T-helper 2 cell treated with Interferon-gamma antibody and Interleukin-4, amounts not matched to agents 100 ng/mL and 5 ng/mL, for 36 hours (primary cell): ENCODE measurements at regions not wholly inside any gene's neighbourhood (a gene's known extent, or its start where the extent isn't known, plus 50 kb on each side); places are given as distances from the start of the nearest gene placed in this dataset.
"Not testable (repeated sequence)": the region's sequence is repeated elsewhere in the genome, so short reads cannot be mapped to it uniquely, and the experiment has no call there.

Source experiments
- intact Hi-C: fragments of 100-400 bp; cut with micrococcal nuclease; formaldehyde crosslinking; loops from one replicate; pipeline ENCODE4 v1.15.1; 2023

- intact Hi-C loops = no loop called here
These were observed 367.3 kb upstream of the PAPPA start for GRCh38 chr9:115786321-115786720.

DNA sequence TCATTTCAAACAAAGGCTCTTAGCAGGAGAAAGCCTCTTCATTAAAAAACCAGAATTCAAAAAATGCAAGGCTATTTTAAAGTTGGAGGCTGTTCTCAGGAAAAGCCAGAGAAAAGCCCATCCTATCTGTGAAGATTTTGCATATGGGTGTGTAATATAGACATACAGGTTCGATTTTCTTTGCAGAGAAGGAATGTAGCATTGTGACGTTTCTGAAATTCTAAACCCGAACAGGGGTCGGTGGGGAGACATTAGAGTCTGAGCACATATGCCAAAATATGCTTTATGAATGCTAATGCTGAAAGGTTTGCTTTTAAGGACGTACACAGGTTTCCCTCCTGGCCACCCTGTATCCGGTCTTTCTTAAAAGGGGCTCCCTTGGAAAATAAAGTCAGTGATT, 363.1 kb upstream of the PAPPA start:
- intact Hi-C loops = no loop called here

DNA sequence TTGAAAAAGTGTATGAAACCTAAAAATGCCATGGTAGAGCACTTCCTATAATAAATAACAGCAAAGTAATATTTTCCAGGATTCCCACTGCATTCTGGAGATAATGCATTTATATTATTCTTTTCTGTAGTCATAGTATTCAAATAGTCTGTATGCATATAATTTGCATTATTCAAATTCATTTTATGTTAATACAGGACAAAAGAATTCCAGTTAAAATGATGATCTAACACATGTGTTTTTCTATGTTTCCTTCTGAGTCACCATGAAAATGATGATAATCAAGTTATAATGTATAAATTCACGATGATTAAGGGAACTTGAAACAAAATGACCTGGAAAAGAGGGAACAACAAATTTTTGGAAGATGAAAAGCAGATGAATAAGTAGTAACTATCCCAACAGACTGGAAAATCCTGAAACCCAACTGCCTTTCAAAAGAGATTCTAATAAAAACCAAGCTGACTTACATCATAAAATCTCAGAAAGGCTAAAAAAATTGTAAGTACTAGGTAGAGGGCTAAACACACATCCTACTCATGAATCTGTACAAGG, 358.6 kb upstream of the PAPPA start:
- intact Hi-C loops = no loop called here

- intact Hi-C loops = no loop called here
These were observed 353.9 kb upstream of the PAPPA start for GRCh38 chr9:115799734-115800133.

GRCh38 chr9:115804206-115804605, 349.4 kb upstream of the PAPPA start:
- intact Hi-C loops = no loop called here

- intact Hi-C loops = no loop called here
These were observed 345.5 kb upstream of the PAPPA start for GRCh38 chr9:115808108-115808507.

DNA sequence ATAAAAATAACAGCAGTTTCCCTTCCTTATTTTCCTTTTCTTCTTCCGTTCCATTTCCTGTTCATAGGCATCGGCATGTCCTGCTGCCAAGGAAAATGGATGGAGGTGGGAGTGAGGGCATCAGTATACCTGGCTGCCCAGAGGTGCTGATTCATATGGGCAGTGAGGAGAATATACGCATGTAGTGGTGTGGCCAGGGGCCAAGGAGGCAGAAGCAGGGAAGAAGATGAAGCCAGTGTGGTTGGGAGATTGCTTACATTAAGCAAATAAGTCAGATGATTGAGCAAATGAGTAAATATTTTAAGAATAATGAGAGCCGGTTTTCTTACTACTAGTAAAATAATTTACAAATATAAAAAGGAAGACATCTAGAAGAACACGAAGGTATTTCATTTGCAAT, 344.9 kb upstream of the PAPPA start:
- intact Hi-C loops = no loop called here

GRCh38 chr9:115810166-115810565, 343.4 kb upstream of the PAPPA start:
- intact Hi-C loops = no loop called here

- intact Hi-C loops = no loop called here
These were observed 339.5 kb upstream of the PAPPA start for GRCh38 chr9:115814081-115814480.

GRCh38 chr9:115815786-115816185, 337.8 kb upstream of the PAPPA start:
- intact Hi-C loops = no loop called here

DNA sequence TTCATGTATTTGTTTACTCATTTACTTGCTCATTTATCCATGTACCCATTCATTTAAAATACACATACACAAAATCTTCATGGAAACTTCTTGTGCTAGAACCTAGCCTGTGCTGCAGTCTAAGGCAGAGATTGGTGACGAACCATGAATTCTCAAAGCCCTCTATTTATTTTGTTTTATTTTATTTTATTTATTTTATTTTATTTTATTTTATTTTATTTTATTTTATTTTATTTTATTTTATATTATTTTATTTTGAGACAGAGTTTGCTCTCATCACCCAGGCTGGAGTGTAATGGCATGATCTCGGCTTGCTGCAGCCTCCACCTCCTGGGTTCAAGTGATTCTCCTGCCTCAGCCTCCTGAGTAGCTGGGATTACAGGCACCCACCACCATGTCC, 334.9 kb upstream of the PAPPA start:
- intact Hi-C loops = not testable (repeated sequence)

GRCh38 chr9:115832031-115832430, 321.6 kb upstream of the PAPPA start:
- intact Hi-C loops = no loop called here

DNA sequence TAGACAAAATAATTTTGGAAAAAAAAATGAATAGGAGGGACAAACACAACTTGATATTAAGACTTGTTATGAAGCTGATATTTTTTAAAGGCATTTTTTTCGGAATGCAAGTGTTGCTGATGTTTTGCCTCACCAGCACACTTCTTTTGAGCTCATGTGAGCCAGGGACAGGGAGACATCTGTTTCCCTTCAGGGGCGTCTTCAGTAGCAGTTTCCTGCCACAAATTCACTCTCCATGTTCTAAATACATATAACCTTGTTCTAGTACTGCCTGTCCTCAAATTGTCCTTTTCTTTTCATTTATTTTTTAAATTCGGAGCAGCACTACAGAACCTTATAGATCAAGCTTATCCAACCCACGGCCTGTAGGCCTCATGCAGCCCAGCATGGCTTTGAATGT, 316.0 kb upstream of the PAPPA start:
- intact Hi-C loops = no loop called here

- intact Hi-C loops = no loop called here
These were observed 315.2 kb upstream of the PAPPA start for GRCh38 chr9:115838417-115838816.

- intact Hi-C loops = not testable (repeated sequence)
These were observed 309.2 kb upstream of the PAPPA start for GRCh38 chr9:115844433-115844832.

DNA sequence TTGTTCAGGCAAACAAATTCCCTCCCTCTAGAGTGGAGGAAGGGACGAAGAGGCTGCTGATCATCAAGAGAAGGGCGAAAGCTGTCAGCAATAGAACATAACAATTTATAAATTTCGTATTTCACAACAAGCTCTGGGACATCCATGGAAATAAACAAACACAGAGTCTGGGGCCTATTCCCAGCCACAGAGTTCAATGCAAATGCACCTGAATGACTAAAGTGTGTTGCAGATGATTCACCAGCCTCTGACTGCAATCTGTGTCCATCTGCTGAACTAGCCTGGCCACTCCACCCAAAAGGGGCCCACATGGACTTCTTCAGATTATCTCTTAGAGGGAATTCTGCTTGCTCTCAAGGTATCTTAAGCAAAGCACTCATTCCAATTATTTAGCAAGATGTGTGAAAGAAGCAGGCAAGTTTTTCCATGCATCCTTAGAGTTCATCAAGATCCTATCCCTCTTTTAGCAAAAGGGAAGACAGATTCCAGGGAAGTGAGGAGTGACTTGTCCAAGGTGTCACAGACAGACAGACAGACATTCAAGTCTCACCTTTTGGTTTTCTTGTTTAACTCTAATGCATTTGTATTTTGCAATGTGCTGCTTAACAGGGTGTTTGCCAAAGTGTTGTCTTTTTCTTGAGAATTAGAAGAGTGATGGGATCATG, 307.8 kb upstream of the PAPPA start:
- intact Hi-C loops = no loop called here

DNA sequence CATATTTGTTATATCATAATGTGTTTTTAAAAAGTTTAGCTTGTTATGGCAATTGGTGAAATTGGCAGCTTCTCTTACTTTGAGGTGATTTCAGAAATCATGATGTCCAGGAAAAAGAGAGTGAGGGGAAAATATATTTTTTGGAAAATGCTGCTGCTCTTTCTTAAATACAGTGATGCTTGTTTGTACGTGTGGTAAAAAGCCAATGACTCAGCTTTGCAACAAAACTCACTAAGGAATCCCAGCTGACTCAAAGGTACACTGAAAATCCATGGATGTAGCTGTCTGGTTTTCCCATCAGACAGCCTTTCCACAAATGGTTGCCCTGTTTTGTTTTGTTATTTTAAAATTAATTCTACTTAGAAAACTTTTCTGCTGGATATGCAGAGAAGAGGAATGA, 306.4 kb upstream of the PAPPA start:
- intact Hi-C loops = no loop called here

- intact Hi-C loops = no loop called here
These were observed 303.7 kb upstream of the PAPPA start for GRCh38 chr9:115849679-115850412.

GRCh38 chr9:115850548-115851304, 302.9 kb upstream of the PAPPA start:
- intact Hi-C loops = no loop called here

DNA sequence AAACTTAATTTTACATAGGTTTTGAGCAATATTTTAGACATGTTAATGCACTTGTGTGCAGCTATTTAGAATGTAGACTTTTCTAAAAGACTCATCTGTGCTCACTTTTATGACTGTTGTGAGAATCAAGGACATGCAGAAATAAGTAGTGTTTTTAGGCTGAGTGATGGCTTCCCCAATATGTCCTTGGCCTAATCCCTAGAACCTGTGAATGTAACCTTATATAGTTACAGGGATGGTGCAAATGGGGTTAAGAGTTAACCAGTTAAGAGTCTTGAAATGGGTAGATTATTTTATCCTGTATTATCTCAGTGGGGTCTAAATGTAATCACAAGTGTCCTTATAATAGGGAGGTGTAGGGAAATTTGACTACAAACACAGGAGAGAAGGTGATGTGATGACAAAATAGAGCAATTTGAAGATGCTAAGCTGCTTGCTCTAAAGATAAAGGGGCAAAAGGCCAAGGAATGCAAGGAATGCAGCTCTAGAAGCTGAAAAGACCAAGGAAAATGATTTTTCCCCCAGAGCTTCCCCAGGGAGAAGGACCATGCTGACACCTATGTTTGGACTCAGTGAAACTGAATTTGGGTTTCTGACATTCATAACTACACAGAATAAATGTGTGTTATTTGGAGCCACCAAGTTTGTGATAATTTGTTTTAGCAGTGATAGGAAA, 298.0 kb upstream of the PAPPA start:
- intact Hi-C loops = no loop called here

DNA sequence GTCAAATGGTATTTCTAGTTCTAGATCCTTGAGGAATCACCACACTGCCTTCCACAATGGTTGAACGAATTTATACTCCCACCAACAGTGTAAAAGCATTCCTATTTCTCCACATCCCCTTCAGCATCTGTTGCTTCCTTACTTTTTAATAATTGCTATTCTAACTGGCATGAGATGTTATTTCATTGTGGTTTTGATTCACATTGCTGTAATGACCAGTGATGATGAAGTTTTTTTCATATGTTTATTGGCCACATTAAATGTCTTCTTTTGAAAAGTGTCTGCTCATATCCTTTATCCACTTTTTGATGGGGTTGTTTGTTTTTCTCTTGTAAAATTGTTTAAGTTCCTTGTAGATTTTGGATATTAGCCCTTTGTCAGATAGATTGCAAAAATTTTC, 295.2 kb upstream of the PAPPA start:
- intact Hi-C loops = not testable (repeated sequence)

DNA sequence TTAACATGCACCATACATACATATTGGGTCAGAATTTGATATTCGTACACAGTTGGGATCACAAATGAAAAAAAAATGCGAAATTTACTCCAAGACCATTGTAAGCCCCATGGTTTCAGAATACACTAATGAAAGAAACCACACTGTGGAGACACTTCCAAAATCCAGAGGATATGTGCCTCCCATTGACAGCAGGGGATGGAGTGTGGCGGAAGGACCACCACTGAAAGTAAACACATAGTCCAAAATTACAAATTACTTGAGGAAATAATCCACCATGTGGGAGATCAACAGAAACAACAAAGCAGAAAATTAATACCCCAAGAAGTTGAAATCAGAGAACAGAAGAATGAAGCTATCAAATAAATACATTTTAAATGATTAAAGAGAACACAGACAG, 291.6 kb upstream of the PAPPA start:
- intact Hi-C loops = no loop called here
